ENCODE measurements at regions not wholly inside any gene's neighbourhood (a gene's known extent, or its start where the extent isn't known, plus 50 kb on each side); places are given as distances from the start of the nearest gene placed in this dataset.

DNA sequence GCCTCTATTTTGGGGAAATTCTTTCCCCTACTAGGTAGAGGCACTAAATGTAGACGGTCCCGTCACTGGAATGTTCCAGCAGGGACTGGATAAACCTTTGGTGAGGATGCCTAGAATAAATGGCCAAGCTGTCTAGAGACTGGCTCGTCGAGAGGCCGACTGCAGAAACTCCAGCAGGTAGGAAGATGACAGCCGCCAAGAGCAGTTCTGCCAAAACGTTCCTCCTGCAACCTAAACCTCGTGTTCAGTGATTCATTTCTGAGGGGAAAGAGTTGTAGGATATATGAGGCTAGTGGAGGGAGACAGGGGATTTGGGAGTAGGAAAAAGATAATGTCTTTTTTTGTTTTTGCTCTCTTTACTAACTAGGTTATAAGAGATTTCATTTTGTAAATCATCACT is 184.7 kb upstream of the GDF10 start:
- H3K27ac ChIP-seq = no peak overlapping the region

DNA sequence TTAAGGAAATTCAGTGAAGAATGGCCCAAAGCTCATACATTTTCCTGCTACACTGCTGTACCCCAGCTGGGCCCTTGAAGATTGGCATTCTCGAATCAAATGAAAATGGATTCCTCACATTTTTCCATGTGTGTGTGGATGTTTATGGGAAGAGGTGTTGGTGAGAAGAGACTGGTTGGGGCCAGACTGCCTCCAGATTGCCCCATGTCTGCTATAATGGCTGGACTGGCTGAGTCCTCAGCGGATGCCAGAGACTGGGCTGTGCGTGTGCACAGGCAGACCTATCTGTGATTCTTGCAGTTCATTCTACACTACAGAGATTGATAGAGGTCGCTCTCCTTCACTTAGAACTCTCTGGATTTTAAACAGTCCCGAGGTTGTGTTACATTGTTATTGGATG is 183.6 kb upstream of the GDF10 start:
- no peak overlapping the region for H3K27ac ChIP-seq
- H3K4me1 ChIP-seq (ENCODE audit: low read depth, poor library complexity, severe bottlenecking) = no peaks in the 10 kb centered on the region
- no peaks in the 10 kb centered on the region for H3K27me3 ChIP-seq (ENCODE audit: insufficient read depth, low read depth)
- H2AFZ ChIP-seq (ENCODE audit: low read depth) = no peak overlapping the region
- no peaks in the 10 kb centered on the region for H3K79me2 ChIP-seq (ENCODE audit: insufficient read depth, low read depth)
- no peak overlapping the region for H3K4me3 ChIP-seq (IDR thresholded peaks at IDR 0.05; ENCODE audit: insufficient read depth, low read depth, low read length)
- H3K9ac ChIP-seq = no peak overlapping the region
- no peaks in the 10 kb centered on the region for H3K36me3 ChIP-seq (ENCODE audit: insufficient read depth)
- no peak overlapping the region for H3K4me2 ChIP-seq
- TF ChIP-seq, protein P1, sequence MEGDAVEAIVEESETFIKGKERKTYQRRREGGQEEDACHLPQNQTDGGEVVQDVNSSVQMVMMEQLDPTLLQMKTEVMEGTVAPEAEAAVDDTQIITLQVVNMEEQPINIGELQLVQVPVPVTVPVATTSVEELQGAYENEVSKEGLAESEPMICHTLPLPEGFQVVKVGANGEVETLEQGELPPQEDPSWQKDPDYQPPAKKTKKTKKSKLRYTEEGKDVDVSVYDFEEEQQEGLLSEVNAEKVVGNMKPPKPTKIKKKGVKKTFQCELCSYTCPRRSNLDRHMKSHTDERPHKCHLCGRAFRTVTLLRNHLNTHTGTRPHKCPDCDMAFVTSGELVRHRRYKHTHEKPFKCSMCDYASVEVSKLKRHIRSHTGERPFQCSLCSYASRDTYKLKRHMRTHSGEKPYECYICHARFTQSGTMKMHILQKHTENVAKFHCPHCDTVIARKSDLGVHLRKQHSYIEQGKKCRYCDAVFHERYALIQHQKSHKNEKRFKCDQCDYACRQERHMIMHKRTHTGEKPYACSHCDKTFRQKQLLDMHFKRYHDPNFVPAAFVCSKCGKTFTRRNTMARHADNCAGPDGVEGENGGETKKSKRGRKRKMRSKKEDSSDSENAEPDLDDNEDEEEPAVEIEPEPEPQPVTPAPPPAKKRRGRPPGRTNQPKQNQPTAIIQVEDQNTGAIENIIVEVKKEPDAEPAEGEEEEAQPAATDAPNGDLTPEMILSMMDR (conservative IDR thresholded peaks at IDR 0.05; ENCODE audit: low read depth, low read length) = no peak
- H4K20me1 ChIP-seq (ENCODE audit: insufficient read depth) = no peaks in the 10 kb centered on the region

More for the DNA sequence above, 184.7 kb upstream of the GDF10 start:
- Histone ChIP-seq H3K4me3 (IDR thresholded peaks at IDR 0.05; ENCODE audit: insufficient read depth, low read depth, low read length) (no peak overlapping the region), H2AFZ (ENCODE audit: low read depth) (no peak overlapping the region), H3K9ac (no peak overlapping the region), H4K20me1 (ENCODE audit: insufficient read depth) (no peaks in the 10 kb centered on the region), H3K36me3 (ENCODE audit: insufficient read depth) (no peaks in the 10 kb centered on the region), H3K4me2 (no peak overlapping the region), H3K27me3 (ENCODE audit: insufficient read depth, low read depth) (no peaks in the 10 kb centered on the region), H3K79me2 (ENCODE audit: insufficient read depth, low read depth) (no peaks in the 10 kb centered on the region), H3K4me1 (ENCODE audit: low read depth, poor library complexity, severe bottlenecking) (no peaks in the 10 kb centered on the region)
- TF ChIP-seq, protein P1 (conservative IDR thresholded peaks at IDR 0.05; ENCODE audit: low read depth, low read length) = no peak

DNA sequence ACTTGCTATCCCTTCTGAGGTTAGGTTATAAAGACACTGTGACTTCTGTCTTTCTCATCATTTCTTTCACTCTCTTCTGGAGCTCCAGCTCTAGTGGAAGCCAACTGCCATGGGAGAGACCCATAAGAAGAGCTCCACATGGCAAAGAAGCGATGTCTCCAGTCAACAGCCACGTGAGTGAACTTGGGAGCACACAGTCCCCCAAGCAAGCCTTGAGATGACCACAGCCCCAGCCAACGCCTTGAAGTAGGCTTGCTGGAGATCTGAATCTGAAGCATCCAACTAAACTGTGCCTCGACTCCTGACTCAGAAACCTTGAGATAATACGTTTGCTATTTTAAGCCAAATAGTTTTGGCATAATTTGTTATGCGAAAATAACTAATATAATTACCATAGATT is 181.7 kb upstream of the GDF10 start:
- Histone ChIP-seq H3K27me3 (ENCODE audit: insufficient read depth, low read depth) (no peaks in the 10 kb centered on the region), H4K20me1 (ENCODE audit: insufficient read depth) (no peaks in the 10 kb centered on the region), H2AFZ (ENCODE audit: low read depth) (no peak overlapping the region), H3K36me3 (ENCODE audit: insufficient read depth) (no peaks in the 10 kb centered on the region), H3K79me2 (ENCODE audit: insufficient read depth, low read depth) (no peaks in the 10 kb centered on the region), H3K27ac (no peak overlapping the region), H3K9ac (no peak overlapping the region), H3K4me2 (no peak overlapping the region), H3K4me1 (ENCODE audit: low read depth, poor library complexity, severe bottlenecking) (no peaks in the 10 kb centered on the region), H3K4me3 (IDR thresholded peaks at IDR 0.05; ENCODE audit: insufficient read depth, low read depth, low read length) (no peak overlapping the region)
- TF ChIP-seq, protein P1 (conservative IDR thresholded peaks at IDR 0.05; ENCODE audit: low read depth, low read length) = no peak

DNA sequence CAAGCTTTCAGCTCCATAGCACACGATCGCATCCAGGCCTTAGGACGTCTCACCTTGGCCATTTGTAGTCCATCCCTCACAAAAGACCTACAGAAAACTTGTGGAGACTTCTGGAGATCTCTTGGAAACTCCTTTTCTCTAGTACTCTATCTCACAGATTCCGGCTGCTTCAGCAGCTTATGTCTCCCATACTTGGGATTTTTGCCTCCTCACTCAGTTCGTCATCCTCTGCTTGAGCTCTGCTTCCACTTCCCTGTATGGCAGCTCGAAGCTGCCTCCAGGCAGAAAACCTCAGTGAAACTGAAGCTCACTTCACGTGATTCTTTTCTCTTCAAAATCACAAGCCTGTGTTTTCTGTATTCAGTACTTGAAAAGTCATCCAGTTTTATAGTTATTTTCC is 178.7 kb upstream of the GDF10 start:
- H3K79me2 ChIP-seq (ENCODE audit: insufficient read depth, low read depth) = no peaks in the 10 kb centered on the region
- H2AFZ ChIP-seq (ENCODE audit: low read depth) = no peak overlapping the region
- TF ChIP-seq, protein P1 (conservative IDR thresholded peaks at IDR 0.05; ENCODE audit: low read depth, low read length) = no peak
- no peaks in the 10 kb centered on the region for H3K36me3 ChIP-seq (ENCODE audit: insufficient read depth)
- H3K27ac ChIP-seq = no peak overlapping the region
- no peak overlapping the region for H3K4me3 ChIP-seq (IDR thresholded peaks at IDR 0.05; ENCODE audit: insufficient read depth, low read depth, low read length)
- H4K20me1 ChIP-seq (ENCODE audit: insufficient read depth) = no peaks in the 10 kb centered on the region
- no peaks in the 10 kb centered on the region for H3K27me3 ChIP-seq (ENCODE audit: insufficient read depth, low read depth)
- no peaks in the 10 kb centered on the region for H3K4me1 ChIP-seq (ENCODE audit: low read depth, poor library complexity, severe bottlenecking)
- H3K4me2 ChIP-seq = no peak overlapping the region
- H3K9ac ChIP-seq = no peak overlapping the region
